Epithelial cell of esophagus (primary cell): ENCODE measurements at regions not wholly inside any gene's neighbourhood (a gene's known extent, or its start where the extent isn't known, plus 50 kb on each side); places are given as distances from the start of the nearest gene placed in this dataset.

Experiments
- DNase-seq: peaks from one replicate; pipeline ENCODE4 v3.0.0; 2010; ENCODE audit warnings: low read depth
- H3K4me3 ChIP-seq: 2 replicates; pipeline ENCODE4 v1.5.1; 2011; ENCODE audit warnings: mild to moderate bottlenecking, low read length, control low read depth
- CTCF ChIP-seq: IDR thresholded peaks from 2 replicates; pipeline ENCODE4 v1.5.1; 2011; ENCODE audit warnings: low read depth, mild to moderate bottlenecking, low read length, control low read depth, inconsistent platforms; ENCODE audit not compliant: insufficient read depth; ENCODE audit errors: missing control alignments

DNA sequence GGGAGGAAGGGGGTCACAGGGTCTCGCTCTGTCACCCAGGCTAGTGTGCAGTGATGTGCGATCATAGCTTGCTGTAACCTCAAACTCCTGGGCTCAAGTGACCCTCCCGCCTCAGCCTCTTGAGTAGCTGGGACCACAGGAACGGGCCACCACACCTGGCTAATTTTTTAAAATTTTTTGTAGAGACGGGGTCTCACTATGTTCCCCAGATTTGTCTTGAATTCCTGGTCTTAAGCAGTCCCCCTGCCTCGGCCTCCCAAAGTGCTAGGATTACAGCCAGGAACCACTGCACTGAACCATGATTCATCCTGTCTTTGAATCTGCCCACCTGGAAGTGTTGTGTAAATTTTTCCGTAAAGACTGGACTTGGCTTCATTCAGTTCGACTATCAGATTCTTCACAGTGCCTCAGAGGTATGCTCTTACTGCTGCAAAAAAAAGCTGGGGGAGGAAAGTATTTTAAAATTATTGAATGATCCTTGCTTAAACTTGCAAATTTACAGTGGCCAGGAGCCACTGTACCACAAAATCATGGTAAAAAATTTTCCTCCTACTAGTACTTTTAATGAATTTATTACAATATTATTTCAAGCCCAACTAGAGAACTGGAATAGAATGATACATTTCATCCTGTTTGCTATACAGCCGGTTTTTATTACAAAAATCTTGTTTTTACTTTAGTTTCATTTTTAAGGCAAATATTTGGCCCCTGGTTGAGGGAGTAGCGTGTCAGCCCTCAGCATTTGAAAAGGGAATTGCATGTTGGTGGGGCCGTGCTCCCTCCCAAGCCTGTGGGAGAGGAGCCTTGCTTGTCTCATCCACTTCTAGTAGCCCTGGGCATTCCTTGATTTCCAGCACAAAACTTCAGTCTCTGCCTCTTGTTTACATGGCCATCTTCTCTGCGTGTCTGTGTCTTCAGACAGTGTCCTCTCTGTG is 202.5 kb upstream of the SGK1 start:
- peak; percentile 71 for DNase-seq
- no peak overlapping the region for H3K4me3 ChIP-seq
- TF ChIP-seq CTCF = no peak

GRCh38 chr6:134519465-134519864 is 201.6 kb upstream of the SGK1 start:
- H3K4me3 ChIP-seq = no peak overlapping the region
- DNase-seq = no peak
- TF ChIP-seq CTCF = no peak

GRCh38 chr6:134517868-134518267 is 200.0 kb upstream of the SGK1 start:
- no peak for TF ChIP-seq CTCF
- DNase-seq = no peak
- H3K4me3 ChIP-seq = no peak overlapping the region

- H3K4me3 ChIP-seq = no peak overlapping the region
- peak; percentile 84 for DNase-seq
These were observed 199.3 kb upstream of the SGK1 start for GRCh38 chr6:134517145-134517658.

GRCh38 chr6:134516582-134516981 is 198.7 kb upstream of the SGK1 start:
- no peak for DNase-seq
- TF ChIP-seq CTCF = no peak
- H3K4me3 ChIP-seq = no peak overlapping the region

More at GRCh38 chr6:134517145-134517658, 199.3 kb upstream of the SGK1 start:
- no peak for TF ChIP-seq CTCF

DNA sequence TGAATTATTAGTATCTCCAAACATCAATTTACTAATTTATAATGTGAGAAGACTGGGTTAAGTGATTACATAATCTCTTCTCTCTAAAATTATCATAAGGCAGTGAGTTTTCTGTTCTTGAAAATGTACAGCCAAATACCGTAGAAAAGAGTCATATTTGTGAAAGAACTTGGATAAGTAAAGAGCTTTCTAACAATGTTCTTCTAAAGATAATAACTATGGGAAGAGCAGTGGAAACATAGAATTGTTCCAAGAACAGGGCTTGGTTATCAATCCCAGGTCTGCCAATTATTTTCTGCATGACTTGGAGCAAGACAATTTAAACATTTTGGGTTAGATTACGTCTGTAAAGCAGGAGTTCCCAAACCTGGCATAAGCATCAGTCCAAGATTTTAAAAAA is 198.1 kb upstream of the SGK1 start:
- no peak for TF ChIP-seq CTCF
- H3K4me3 ChIP-seq = no peak overlapping the region
- no peak for DNase-seq
